ENCODE measurements at regions not wholly inside any gene's neighbourhood (a gene's known extent, or its start where the extent isn't known, plus 50 kb on each side); places are given as distances from the start of the nearest gene placed in this dataset.

DNA sequence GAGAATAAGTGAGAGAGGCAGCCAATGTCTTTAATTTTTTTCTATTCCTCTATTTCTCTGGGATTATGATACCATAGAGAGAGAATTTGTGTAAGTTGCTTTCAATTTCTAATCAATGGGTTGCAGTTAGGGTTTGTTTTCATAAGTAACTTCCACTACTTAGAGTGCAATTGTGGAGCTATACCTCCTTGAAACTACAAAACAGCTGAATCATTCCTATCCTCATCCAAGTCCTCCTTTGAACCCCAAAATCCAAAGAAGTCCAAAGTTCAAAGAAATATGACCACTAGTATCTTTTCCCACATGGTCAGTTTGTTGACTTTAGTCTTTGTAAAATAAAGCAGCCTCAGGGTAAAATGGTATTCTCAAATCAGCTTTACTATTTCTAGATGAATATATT lies 1085.4 kb upstream of the INTU start:
- no peak for TF ChIP-seq EZH2 (IDR thresholded peaks at IDR 0.05; ENCODE audit: borderline replicate concordance, low read depth, low read length, severe bottlenecking)
- TF ChIP-seq, protein P1, sequence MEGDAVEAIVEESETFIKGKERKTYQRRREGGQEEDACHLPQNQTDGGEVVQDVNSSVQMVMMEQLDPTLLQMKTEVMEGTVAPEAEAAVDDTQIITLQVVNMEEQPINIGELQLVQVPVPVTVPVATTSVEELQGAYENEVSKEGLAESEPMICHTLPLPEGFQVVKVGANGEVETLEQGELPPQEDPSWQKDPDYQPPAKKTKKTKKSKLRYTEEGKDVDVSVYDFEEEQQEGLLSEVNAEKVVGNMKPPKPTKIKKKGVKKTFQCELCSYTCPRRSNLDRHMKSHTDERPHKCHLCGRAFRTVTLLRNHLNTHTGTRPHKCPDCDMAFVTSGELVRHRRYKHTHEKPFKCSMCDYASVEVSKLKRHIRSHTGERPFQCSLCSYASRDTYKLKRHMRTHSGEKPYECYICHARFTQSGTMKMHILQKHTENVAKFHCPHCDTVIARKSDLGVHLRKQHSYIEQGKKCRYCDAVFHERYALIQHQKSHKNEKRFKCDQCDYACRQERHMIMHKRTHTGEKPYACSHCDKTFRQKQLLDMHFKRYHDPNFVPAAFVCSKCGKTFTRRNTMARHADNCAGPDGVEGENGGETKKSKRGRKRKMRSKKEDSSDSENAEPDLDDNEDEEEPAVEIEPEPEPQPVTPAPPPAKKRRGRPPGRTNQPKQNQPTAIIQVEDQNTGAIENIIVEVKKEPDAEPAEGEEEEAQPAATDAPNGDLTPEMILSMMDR (IDR thresholded peaks at IDR 0.05; ENCODE audit: borderline replicate concordance, extremely low read depth, low read length, poor library complexity, severe bottlenecking) = no peak
